Astrocyte of the spinal cord (primary cell): ENCODE measurements at regions not wholly inside any gene's neighbourhood (a gene's known extent, or its start where the extent isn't known, plus 50 kb on each side); places are given as distances from the start of the nearest gene placed in this dataset.

Experiments used
- DNase-seq: peaks from one replicate; pipeline ENCODE4 v3.0.0; 2011; ENCODE audit warnings: low read depth, low spot score
- H3K4me3 ChIP-seq: 2 replicates; pipeline ENCODE4 v1.5.1; 2011; ENCODE audit warnings: low read depth, mild to moderate bottlenecking, low read length, moderate library complexity
- CTCF ChIP-seq: IDR thresholded peaks from 2 replicates; pipeline ENCODE4 v1.5.1; 2012; ENCODE audit warnings: low read depth, mild to moderate bottlenecking, low read length, inconsistent platforms
- in situ Hi-C: cut with HindIII; loops from 2 replicates; pipeline ENCODE4 v1.10.0; 2017; ENCODE audit warnings: low sequenced_read_pairs

DNA sequence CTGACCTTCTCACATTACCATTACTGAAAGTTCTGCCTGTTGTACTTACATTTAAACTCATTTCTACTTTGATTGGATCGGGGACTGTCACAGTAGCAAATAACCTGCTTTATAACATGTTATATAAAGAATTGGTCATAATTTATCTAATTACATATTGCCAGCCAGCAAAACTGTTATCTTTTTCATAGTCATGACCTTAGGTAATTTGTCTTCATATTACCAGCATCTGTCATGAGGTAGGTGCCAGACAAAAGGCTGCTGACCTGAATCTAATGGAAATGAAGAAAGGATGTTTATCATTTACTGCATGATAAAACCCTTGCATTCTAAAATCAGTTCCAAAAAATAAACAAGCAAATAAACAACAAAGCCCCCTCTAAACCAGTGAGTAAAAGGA lies 89.4 kb upstream of the LRP1B start:
- DNase-seq: no peak
- no peak overlapping the region for H3K4me3 ChIP-seq
- TF ChIP-seq CTCF: no peak
- in situ Hi-C loops: no loop called here

GRCh38 chr2:142218471-142218870 lies 87.7 kb upstream of the LRP1B start:
- H3K4me3 ChIP-seq: no peak overlapping the region
- in situ Hi-C loops: no loop called here
- TF ChIP-seq CTCF: no peak
- peak; percentile 67 for DNase-seq

GRCh38 chr2:142217804-142218203 lies 87.0 kb upstream of the LRP1B start:
- DNase-seq: peak; percentile 40
- in situ Hi-C loops: no loop called here
- H3K4me3 ChIP-seq: no peak overlapping the region
- no peak for TF ChIP-seq CTCF

GRCh38 chr2:142200062-142200461 lies 69.2 kb upstream of the LRP1B start:
- in situ Hi-C loops: no loop called here
- no peak overlapping the region for H3K4me3 ChIP-seq
- no peak for DNase-seq
- no peak for TF ChIP-seq CTCF

GRCh38 chr2:142199073-142199472 lies 68.3 kb upstream of the LRP1B start:
- no peak for TF ChIP-seq CTCF
- H3K4me3 ChIP-seq: no peak overlapping the region
- in situ Hi-C loops: no loop called here
- DNase-seq: no peak

GRCh38 chr2:142190805-142191204 lies 60.0 kb upstream of the LRP1B start:
- in situ Hi-C loops: no loop called here
- DNase-seq: peak; percentile 44
- TF ChIP-seq CTCF: no peak
- no peak overlapping the region for H3K4me3 ChIP-seq

DNA sequence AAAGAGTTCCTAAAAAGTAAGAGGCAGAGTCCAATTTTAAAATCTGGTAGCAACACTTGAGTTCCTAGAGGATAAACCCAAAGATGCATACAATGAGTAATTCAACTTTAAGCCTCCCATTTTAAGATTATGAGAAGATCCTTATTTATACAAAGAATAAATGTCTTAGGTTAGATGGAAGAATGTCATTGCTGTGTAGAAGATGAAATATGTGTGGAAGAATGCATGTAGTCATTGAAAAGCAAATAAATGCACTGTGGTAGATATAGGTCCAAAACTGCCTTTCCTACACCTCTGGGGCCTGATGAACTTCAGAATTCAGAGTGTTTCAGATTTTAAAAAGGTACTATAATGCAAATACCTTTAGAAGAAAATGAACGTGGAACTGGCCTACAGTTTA lies 58.7 kb upstream of the LRP1B start:
- no peak for DNase-seq
- H3K4me3 ChIP-seq: no peak overlapping the region
- no peak for TF ChIP-seq CTCF
- in situ Hi-C loops: no loop called here
